Activated CD4-positive, alpha-beta T cell treated with anti-CD3 and anti-CD28 coated beads, Interleukin-2, amount 50 U/mL, for 1 hour (primary cell): ENCODE measurements at regions not wholly inside any gene's neighbourhood (a gene's known extent, or its start where the extent isn't known, plus 50 kb on each side); places are given as distances from the start of the nearest gene placed in this dataset.

Experiments used
- DNase-seq: peaks from one replicate; pipeline ENCODE4 v3.0.0-alpha.2; 2020

- DNase-seq, result no peak
Measured at GRCh38 chr22:27558658-27559371, 242.7 kb downstream of the MN1 start.

- DNase-seq, result no peak
Measured at GRCh38 chr22:27560781-27561180, 240.8 kb downstream of the MN1 start.

DNA sequence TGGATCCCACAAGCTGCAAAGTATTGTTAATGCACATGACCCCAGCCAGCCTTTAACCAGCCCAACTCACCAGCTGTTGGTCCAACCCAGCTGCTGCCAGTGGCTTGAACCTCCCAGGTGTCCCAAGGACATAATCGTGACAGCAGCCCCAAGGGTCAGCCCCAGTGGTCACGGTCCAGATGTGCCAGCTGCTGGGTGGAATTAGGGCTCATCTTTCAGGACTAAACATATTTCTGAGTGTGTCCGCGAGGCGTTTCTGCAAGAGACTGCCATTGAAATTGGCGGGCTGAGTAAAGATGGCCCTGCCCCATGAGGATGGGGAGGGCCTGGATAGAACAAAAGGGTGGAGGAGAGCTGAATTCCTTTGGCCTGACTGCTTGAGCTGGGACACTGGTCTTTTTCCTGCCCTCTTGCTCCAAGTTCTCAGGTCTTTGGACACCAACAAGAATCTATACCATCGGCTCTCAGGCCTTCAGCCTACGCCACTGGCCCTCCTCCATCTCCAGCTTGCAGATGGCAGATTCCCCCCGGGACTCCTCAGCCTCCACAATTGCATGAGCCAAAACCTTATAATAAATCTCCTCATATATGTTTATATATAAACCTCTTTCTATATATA, 240.2 kb downstream of the MN1 start:
- DNase-seq, result no peak

- DNase-seq, result no peak
Measured at GRCh38 chr22:27564806-27565205, 236.8 kb downstream of the MN1 start.

GRCh38 chr22:27566602-27567001, 235.0 kb downstream of the MN1 start:
- DNase-seq, result no peak

- DNase-seq, result no peak
Measured at GRCh38 chr22:27568265-27568664, 233.3 kb downstream of the MN1 start.

DNA sequence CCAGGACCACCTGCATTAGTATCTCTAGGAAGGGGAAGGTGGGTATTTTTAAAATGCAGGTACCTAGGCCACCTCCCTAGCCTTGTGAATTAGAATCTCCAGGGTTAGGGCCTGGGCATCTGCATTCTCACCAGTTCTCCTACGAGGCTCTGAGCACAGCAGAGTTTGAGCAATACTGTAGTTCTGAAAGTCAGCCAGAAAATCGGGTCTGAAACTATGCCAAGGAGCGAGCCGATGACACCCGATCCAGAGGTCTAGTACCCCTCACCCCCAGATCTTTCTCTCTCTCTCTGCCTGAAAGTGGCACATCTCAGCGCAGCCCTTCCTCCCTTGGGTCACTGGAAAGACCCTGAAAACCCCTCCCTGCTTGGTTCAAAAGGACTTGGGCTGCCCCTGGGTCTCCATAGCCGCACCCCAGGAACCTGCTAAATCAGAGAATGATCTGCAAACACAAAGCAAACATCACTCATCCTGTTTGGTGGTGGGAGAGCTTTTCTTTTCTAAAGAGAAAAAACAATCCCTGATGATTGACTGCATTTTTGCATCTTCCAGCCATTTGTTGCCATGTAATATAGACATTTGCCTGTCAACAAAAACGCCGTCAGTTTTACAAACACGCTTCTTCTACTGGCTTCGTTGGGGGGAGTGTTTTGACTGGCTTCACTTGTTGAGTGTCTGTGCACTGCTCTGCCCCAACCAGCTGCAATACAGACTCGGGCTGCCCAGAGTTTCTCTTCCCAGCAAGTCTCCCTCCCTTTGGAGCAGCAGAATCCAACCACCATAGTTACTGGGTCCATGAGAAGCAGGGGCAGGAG, 229.9 kb downstream of the MN1 start:
- no peak for DNase-seq

- no peak for DNase-seq
Measured at GRCh38 chr22:27572278-27572666, 229.3 kb downstream of the MN1 start.

- DNase-seq, result no peak
Measured at GRCh38 chr22:27573280-27574001, 228.1 kb downstream of the MN1 start.

DNA sequence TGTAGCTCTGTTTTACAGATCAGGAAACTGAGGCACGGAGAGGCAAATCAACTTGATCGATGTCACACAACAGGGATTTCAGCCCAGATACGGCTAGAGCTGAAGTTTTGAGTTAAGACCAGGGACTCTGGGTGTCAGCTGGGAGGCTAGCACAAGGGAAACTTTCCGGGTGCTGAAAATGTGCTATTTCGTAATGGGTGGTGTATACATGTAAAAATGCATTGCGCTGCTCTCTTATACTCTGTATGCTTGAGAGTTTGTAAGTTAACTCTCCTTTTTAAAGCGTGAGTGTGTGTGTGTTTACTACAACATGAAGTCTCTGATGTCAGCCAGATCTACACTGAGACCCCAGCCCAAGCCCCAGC, 227.6 kb downstream of the MN1 start:
- no peak for DNase-seq

DNA sequence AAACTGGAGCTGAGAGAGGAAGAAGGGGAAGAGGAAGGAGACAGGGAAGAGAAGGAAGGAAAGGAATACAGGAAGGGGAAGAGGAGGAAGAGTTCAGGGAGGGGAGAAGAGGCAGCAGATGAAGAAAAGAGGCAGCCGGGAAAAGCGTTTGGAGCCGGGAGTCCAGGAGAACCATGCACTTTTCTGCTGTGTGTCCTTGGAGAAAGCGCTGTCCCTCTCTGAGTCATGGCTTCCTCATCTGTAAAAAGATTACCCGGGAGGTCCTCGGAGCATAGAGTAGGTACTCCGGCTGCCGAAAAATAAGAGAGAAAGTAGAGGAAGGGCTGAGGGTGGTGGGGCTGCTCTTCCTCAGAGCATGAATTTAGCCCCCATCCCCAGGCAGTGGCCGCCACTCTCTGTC, 226.9 kb downstream of the MN1 start:
- DNase-seq, result no peak

DNA sequence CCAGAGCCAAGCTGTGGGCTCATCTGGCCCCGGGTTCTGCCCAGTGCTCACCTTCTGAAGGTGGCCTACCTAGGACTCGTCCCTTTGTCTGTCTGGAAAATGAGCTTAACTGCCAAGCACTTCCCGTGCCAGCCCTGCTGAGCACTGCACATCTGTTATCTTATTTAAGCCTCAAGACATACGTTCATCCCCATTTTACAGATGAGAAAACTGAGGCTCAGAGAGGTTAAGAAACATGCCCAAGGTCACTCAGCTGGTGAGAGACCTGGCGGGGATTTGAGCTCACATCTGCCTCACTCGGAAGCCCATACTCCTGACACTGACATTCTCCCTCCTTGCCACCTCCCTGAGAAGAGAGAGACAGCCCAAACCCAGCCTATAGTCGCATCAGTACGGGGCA, 226.2 kb downstream of the MN1 start:
- DNase-seq, result no peak

DNA sequence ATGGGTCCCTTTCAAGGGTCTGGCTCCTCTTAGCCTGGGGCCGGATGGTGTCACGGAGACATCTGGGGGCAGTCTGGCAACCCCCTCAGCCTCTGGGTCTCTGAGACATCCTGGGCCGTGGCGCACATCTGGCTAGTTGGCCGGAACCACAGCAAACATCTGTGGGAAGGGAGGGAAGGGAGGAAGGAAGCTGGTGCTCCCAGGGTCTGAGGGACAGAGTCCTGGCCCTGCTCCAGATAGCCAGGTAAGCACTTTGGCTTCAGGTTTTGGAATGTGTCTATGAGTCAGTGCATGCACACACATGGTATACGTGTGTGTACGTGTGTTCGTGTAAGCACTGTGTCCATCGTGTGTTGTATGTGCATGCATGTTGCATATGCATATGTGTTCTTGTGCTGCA, 225.1 kb downstream of the MN1 start:
- no peak for DNase-seq

GRCh38 chr22:27576815-27577573, 224.6 kb downstream of the MN1 start:
- no peak for DNase-seq

- DNase-seq, result no peak
Measured at GRCh38 chr22:27577574-27577969, 224.0 kb downstream of the MN1 start.

DNA sequence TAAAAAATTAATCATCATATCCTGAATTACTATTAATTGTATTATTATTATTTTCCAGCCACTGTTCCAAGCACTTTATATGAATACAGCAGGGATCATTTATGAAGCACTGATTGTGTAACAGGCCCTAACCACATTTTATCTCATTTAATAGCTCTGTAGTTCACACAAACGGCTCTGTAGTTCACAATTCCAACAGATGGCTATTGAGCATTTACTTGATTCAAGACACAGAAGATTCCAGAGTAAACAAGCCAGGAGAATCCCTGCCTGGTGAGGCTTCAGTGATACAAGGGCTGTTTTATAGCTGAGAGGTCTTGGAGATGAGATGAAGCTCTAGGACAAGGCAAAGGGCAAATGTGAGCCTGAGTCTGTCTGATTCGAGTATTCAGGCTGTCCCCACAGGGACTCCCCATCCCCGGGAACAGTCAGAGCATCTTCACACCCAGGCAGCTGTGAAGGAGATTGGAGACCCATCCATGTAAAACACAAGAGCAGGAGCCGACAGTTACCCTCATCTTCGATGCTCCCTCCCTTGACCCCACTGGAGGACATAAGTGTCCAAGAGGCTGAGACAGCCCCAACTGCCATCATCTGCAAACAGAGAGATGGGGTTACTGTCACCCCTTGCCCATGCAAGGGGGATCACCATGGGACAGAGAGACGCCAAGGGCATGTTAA, 222.5 kb downstream of the MN1 start:
- no peak for DNase-seq

DNA sequence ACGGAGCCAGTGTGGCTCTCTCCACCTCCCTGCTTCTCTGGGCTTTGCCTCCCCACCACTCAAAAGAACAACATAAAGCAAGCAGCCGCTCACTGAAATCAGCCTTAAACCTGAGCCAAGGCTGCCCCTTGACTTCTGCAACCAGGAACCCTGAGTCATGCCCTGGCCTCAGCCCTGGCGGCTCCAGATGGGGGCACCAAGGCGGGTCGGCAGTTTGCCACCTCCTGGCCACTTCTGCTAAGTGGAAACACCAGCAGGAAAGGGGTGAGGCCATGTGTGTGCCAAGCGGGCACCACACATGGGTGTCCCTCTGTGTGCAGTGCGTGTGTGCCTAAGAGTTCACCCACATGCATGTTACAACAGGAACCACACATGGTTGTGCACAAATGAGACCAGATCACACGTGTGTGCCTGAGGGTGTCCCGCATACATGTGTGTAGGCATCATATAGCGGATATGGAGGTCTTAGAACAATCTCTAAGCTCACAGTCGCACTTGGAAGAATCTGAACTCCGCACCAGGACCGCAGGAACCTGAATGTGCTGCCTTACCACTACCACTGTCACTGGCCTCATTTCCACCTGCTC, 221.2 kb downstream of the MN1 start:
- DNase-seq, result no peak

- no peak for DNase-seq
Measured at GRCh38 chr22:27581236-27581635, 220.3 kb downstream of the MN1 start.

DNA sequence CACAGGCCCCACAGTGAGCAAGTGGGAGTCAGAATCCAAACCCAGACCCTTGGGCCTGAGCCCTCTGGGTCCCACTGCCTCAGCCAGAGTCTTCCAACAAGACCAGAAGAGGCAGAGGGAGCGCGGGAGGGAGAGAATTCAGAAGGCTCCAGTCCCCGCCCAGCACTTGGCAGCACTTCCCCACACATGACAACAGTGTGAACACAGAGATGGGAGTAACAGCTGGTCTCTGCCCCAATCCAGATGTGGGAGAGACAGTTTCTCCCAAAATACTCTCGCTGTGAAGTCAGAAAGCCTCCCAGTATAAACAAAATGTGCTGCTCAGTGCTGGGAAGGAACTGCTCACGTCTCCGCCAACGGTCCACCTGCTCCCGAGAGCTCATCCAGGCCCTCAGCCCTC, 219.9 kb downstream of the MN1 start:
- DNase-seq, result no peak

GRCh38 chr22:27583856-27584255, 217.7 kb downstream of the MN1 start:
- no peak for DNase-seq

- no peak for DNase-seq
Measured at GRCh38 chr22:27585141-27585540, 216.4 kb downstream of the MN1 start.

- no peak for DNase-seq
Measured at GRCh38 chr22:27588268-27588667, 213.3 kb downstream of the MN1 start.
